PFSK-1 (cell line): ENCODE measurements at regions not wholly inside any gene's neighbourhood (a gene's known extent, or its start where the extent isn't known, plus 50 kb on each side); places are given as distances from the start of the nearest gene placed in this dataset.

Experiments
- FOXP2 ChIP-seq: optimal IDR thresholded peaks from 2 replicates; pipeline ENCODE3; 2011; ENCODE audit warnings: borderline replicate concordance, control low read depth, inconsistent platforms; ENCODE audit not compliant: insufficient read depth; ENCODE audit errors: extremely low read length, extremely low read depth
- POLR2AphosphoS5 ChIP-seq: IDR thresholded peaks from 2 replicates; pipeline ENCODE4 v1.6.1; 2012; ENCODE audit warnings: low read depth, mild to moderate bottlenecking, control low read depth, low read length, moderate library complexity
- REST ChIP-seq, 2 experiments: IDR thresholded peaks; 2 replicates each; pipeline versions ENCODE4 v1.6.1 to v1.8.0; 2011 to 2012; ENCODE audit warnings: low read depth in 2 of 2, low read length in 2 of 2, control low read depth in 1 of 2, inconsistent platforms in 1 of 2, mild to moderate bottlenecking in 1 of 2, moderate library complexity in 1 of 2; ENCODE audit not compliant: insufficient read depth in 1 of 2
- SIN3A ChIP-seq: IDR thresholded peaks from 2 replicates; pipeline ENCODE4 v1.6.1; 2012; ENCODE audit warnings: mild to moderate bottlenecking, low read length, moderate library complexity, borderline replicate concordance; ENCODE audit not compliant: insufficient read depth
- TAF1 ChIP-seq: IDR thresholded peaks from 2 replicates; pipeline ENCODE4 v1.6.1; 2012; ENCODE audit warnings: low read length, control low read depth, borderline replicate concordance; ENCODE audit not compliant: insufficient read depth

GRCh38 chr19:32012206-32012605, 333.2 kb upstream of the ZNF507 start:
- TF ChIP-seq SIN3A = no peak
- TF ChIP-seq POLR2AphosphoS5 = no peak
- no peak for TF ChIP-seq REST (IDR thresholded peaks at IDR 0.05; ENCODE audit: insufficient read depth in 1 of 2, low read depth in 2 of 2, low read length in 2 of 2)
- no peak for TF ChIP-seq FOXP2
- no peak for TF ChIP-seq TAF1

GRCh38 chr19:32012886-32013631, 332.4 kb upstream of the ZNF507 start:
- TF ChIP-seq SIN3A (no peak), REST (IDR thresholded peaks at IDR 0.05; ENCODE audit: insufficient read depth in 1 of 2, low read depth in 2 of 2, low read length in 2 of 2) (no peak)

GRCh38 chr19:32017176-32017953, 328.0 kb upstream of the ZNF507 start:
- TF ChIP-seq FOXP2 (no peak), REST (IDR thresholded peaks at IDR 0.05; ENCODE audit: insufficient read depth in 1 of 2, low read depth in 2 of 2, low read length in 2 of 2) (no peak), SIN3A (no peak), TAF1 (no peak), POLR2AphosphoS5 (no peak)

GRCh38 chr19:32018014-32018413, 327.4 kb upstream of the ZNF507 start:
- TF ChIP-seq FOXP2 (no peak), POLR2AphosphoS5 (no peak), REST (IDR thresholded peaks at IDR 0.05; ENCODE audit: insufficient read depth in 1 of 2, low read depth in 2 of 2, low read length in 2 of 2) (no peak), SIN3A (no peak), TAF1 (no peak)
